ENCODE measurements at regions not wholly inside any gene's neighbourhood (a gene's known extent, or its start where the extent isn't known, plus 50 kb on each side); places are given as distances from the start of the nearest gene placed in this dataset.
"Not testable (repeated sequence)": the region's sequence is repeated elsewhere in the genome, so short reads cannot be mapped to it uniquely, and the experiment has no call there.

DNA sequence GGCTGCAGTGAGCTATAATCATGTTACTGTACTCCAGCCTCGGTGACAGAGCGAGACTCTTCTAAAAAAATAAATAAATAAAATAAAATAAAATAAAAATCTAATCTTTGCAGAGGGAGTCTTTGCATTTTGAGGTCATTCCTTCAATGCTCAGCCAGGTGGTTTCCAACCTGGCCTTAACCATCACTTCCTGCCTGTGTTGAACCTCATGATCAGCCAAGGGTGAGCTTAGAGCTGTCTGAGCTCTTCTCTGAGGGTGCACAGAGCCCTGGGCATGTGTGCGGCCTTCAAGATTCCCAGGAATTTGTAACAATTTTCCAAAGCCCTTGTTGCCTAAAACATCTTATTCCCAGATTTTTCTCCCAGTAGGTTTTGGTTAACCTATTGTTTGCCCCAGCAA lies 94.3 kb downstream of the KCNJ12 start:
- DNase-seq (ENCODE audit: low read depth) = not testable (repeated sequence)

DNA sequence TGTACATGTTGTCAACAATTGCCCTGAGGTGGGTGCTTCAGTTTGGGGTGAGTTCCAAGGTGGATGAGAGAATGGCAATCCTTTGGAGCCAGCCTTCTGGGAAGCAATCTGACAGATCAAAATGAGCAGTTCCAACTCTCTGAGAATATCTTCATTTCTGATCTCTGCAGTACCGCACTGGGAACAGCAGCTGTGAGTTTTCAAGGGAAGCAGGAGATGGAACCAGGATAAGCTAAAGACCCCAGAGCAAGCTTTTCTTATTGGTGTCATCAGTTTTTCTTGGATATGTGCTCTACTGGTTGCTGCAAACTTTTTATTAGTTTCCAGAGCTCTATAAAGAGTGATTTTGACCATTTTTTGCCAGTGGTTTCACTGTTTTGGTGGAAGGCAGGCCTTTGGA lies 94.7 kb downstream of the KCNJ12 start:
- no peak for DNase-seq (ENCODE audit: low read depth)

DNA sequence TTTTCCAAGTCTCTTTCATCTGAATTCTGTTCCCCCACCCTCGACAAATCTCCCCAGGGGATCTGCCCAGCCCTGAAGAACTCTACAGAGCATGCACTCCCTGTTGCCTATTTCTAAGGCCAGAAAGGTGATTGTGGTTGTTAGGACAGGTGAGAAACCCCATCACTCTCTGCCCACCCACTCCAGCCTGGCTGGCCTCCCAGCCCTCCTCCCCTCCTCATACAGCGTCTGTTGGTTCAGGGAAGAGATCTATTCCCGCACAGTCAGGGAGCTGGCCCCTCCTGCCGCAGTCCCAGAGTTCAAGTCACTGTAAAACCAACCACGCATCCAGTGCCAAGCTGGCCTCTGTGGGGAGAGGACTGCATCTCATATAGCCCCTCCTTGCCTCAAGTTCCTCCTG lies 98.7 kb downstream of the KCNJ12 start:
- no peak for DNase-seq (ENCODE audit: low read depth)

DNA sequence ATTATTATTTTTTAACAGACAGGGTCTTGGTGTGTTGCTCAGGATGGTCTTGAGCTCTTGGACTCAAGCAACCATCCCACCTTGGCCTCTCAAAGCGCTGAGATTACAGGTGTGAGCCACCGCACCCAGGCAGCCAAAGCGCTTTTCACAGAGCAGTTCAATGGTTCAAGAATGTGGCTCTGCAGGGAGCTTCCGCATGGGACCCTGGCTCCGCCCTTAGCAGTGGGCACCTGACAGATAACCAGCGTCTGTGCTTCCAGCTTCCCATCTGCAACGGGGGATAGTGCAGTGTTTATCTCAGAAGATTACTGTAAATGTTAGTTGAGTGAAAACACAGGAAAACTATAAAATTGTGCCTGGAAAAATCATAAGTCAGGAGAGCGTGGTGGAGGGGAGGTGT lies 99.4 kb downstream of the KCNJ12 start:
- DNase-seq (ENCODE audit: low read depth) = no peak

DNA sequence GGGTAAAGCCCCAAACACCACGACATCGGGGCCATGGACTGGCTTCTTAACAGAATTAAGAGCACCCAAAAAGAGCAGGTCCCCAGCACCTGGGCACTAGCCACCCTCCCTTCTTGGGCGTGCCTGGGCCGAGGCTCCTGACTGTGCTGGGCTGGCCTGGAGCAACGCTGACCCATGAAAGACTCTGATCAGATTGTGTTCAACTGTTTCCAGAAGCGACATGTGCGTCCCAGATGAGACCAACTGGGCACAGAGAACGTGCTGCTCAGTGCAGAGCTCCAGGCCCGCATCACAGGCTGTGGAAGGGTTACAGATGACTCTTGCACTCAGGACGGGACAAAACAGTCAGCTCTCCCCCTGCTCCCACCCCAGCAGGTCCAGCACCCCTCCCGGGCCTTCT lies 100.7 kb downstream of the KCNJ12 start:
- DNase-seq (ENCODE audit: low read depth) = no peak

DNA sequence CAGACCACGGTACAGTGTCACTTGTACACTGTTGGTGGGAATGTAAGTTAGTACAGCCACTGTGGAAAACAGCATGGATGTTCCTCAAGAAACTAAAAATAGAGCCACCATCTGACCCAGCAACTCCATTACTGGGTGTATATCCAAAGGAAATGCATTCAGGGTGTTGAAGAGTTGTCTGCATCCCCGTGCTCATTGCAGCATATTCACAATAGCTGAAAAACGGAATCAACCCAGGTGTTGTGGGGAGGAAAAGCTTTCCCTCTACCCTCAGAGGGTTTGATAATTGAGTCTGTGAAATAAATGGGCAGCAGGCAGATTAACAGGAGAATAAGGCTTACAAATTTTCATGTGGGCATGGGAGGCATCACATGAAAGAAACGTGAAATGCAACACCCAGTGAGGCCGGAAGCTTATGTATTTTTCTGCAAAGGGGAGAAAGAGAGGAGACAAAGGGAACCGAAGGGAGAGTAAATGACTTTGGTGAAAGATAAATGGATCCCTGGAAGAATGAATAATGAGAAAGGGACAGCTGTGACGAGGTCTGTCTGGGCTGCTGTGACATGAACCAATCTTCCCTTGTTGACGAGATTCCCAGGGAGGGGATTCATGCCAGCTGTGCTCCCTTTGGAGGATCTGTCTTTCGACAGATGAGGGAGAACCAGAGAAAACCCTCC lies 106.2 kb downstream of the KCNJ12 start:
- DNase-seq (ENCODE audit: low read depth) = no peak

DNA sequence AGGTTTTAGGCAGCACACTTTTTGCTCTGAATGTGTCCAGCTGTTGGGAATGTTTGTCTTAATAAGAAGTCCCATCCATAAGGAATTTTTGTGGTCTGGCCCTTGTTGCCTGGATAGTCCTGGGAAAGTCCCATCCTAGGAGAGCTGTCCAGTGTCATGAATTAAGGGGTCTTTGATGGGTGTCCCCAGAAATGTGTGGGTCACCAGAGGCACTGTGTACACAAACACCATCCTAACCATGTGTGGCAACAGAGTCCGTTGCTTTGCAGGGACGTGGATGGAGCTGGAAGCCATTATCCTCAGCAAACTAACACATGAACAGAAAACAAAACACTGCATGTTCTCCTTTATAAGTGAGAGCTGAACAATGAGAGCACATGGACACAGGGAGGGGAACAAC lies 111.9 kb downstream of the KCNJ12 start:
- not testable (repeated sequence) for DNase-seq (ENCODE audit: low read depth)

DNA sequence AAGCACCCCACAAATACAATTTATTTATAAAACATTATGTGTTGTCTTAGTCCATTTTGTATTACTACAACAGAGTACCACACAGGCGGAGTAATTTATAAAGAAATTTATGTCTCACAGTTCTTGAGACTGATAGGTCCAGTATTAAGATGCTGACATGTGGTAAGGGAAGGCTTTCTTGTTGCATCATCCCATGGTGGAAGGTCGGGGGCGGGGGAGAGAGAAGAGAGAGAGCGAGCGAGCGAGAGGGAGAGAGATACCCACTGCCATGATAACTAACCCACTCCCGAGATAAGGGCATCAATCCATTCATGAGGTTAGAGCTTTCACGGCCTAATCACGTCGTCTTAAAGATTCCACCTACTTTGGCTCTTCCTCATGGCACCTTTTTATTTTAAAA lies 117.8 kb downstream of the KCNJ12 start:
- no peak for DNase-seq (ENCODE audit: low read depth)

DNA sequence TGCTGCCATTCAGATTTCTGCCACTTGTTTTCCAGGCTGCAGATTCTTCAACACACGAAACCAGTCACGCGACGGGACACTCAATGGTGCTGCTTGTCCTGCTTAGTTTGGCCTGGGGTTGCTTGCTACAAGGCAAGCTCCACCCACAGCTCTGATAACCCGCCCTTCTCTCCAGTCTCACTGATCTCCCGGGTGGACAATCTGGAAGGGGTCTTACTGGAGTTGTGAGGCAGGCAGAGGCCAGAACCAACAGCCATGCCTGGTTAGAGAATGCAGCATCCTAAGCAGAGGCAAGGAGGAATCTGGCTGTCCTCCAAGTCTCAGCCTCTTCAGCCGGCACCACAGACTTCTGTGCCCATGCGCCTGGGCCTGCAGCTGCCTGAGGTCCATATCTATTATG lies 119.1 kb downstream of the KCNJ12 start:
- no peak for DNase-seq (ENCODE audit: low read depth)

DNA sequence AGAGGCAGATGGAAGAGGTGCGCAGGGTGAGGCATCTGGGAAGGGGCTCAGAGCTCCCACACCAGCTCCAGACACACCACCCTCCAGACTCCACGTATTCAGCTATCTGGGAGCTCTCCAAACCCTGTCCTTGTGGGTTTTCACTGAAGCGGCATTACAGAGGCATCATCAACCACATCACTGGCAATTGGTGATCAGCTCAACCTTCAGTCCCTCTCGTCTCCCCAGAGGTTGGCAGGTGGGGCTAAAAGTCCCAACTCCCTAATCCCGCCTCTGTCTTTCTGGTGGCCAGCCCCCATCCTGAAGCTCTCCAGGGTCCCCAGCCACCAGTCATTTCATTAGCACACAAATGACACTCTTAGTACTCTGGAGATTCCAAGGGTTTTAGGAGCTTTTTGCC lies 123.9 kb downstream of the KCNJ12 start:
- DNase-seq (ENCODE audit: low read depth) = no peak

DNA sequence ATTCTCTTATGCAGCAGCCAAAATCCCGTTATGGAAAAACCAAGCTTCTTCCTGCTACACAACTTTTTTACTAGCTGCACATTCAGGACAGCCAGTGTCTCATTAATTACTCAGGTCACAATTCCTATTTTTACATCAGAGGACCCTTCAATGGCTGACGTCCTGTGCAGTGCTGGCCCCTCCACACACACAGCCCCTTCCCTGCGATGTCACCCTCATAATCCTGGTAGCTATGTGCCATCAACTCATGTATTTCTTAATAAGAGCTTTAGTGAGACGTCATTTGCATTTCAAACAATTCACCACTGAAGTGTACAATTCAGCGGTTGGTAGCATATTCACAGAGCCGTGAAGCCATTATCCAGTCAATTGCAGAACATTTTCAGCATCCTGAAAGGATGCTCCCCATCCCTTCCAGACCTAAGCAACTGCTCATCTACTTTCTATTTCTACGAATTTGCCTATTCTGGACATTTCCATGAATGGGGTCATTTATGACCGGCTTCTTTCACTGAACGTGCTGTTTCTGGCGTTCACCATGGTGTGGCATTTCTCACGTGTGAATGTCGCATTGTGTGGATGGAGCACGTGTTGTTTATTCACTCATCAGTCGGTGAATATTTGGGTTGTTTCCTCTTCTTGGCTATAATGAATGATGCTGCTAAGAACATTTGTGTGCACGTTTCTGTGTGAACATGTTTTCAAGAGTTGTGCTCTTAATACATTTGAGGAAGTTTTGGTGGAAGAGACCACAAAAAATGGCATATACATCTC lies 126.0 kb downstream of the KCNJ12 start:
- DNase-seq (ENCODE audit: low read depth) = not testable (repeated sequence)

DNA sequence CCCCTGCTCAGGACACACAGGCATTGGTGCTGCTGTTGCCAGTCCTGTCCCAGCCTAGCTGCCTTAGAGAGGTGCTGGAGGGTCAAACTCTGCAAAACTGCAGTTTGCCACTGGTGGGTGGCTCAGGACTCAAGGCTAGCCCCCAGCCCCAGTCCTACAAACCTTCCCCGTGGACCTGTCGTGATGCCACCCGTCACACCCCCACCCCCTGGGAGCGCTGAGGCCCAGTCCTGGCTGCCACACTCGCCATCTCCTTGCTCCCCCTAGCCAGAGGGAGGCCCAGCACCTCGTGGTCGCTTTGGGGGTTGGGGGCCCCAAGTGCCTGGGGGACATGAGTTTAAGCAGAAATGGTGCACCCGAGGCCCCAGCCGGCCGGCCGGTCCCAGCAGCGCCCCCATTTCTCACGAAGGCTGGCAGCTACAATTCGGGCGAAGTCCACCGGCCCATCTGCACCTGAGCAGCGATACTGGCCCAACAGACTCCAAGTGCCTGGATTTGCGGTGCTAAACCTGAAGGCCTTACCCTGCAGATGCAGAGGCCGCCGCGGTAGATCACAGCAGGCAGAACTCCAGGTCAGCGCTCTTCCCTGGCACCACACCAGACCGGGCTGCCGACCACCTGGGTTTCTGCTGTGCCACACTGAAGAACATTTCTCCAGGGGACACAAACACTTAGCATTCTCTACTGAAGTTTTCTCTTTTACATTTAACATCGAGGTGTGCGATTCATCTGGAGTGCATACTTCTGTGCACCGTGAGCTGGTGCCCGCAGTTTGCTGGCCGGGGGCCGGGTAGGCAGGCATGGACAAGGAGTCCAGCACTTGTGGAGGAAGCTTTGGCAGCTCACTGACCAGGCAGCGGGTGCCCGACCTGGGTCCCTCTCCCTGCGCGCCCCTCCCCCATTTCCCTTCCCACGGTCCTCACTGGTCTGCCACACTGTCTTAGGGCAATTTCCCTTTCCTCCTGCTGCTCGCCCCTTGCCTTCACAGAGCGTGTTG lies 130.0 kb downstream of the KCNJ12 start:
- DNase-seq (ENCODE audit: low read depth) = no peak

DNA sequence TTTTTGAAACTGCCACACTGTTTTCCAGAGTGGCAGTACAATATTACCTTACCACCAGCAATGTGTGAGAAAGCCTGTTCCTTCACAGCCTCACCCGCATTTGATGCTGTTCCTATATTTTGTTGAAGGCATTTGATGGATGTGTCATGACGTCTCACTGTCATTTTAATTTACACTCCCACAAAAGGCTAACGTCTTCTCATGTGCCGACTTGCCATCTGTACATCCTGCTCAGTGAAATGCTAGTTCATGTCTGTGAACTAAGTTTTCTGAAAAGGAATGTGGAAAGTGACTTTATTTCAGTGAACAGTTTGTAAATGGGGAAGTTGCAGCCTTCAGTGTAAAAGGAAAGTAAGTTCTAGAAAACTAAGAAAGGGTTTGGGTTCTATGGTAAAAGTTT lies 131.6 kb downstream of the KCNJ12 start:
- not testable (repeated sequence) for DNase-seq (ENCODE audit: low read depth)

DNA sequence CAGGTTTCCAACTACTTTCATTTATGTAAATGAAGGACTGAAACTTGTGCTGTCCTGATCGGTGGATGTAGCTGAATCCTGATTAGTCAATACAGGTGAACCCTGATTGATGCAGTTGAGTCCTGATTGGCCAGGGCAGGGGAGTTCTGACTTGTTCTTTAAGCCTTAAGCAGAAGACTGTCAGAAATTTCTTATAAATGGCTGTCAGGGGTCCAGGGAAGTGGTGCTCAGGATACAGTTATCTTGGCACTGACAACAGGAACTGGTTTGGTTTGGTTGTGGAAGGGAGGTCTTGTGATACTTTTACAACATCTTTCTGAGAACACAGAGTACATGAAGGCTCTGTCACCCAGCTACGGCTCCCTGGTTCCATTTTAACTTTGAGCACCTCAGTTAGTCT lies 132.1 kb downstream of the KCNJ12 start:
- DNase-seq (ENCODE audit: low read depth) = no peak

DNA sequence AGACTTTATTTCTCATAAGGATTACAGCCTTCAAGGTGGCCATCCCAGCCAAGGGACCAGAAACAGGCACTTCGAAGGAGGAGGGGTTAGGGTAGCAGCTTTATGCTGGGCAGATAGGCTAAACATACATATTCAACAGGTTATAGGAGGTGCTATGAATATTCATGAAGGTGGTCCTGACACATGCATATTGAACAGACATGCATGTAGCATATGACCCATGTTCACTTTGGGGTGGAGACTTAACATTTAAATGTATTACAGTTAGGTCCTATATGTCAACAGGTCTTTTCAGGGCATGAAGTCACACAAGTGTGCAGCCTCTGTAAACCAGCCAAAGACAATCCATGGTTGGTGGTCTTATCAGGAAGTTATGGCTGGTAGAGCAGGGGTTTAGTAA lies 133.2 kb downstream of the KCNJ12 start:
- DNase-seq (ENCODE audit: low read depth) = not testable (repeated sequence)

DNA sequence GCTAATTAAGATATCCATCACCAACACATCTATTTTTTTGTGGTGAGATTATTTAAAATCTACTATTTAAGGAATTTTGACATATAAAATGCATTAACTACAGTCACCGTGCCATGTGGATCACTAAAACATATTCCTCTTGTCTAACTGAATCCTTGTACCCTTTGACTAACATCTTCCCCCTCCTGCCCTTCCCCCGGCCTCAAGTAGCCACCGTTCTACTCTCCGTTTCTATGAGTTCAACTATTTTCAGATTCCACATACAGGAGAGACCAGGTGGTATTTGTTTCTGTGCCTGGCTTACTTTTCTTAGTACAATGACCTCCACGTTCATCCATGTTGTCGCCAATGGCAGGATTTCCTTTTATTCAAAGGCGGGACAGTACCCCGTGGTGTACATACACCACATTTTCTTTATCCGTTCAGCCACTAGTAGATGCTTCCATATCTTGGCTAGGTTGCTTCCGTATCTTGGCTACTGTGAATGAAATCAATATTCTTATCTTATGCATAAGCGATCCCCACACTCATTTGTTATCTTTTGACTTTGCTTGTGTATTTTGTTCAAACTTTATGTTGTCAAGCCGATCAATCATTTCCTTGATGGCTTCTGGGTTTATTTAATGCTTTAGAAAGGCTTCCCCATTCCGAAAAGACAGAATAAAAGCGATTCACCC lies 134.7 kb downstream of the KCNJ12 start:
- DNase-seq (ENCODE audit: low read depth) = no peak

DNA sequence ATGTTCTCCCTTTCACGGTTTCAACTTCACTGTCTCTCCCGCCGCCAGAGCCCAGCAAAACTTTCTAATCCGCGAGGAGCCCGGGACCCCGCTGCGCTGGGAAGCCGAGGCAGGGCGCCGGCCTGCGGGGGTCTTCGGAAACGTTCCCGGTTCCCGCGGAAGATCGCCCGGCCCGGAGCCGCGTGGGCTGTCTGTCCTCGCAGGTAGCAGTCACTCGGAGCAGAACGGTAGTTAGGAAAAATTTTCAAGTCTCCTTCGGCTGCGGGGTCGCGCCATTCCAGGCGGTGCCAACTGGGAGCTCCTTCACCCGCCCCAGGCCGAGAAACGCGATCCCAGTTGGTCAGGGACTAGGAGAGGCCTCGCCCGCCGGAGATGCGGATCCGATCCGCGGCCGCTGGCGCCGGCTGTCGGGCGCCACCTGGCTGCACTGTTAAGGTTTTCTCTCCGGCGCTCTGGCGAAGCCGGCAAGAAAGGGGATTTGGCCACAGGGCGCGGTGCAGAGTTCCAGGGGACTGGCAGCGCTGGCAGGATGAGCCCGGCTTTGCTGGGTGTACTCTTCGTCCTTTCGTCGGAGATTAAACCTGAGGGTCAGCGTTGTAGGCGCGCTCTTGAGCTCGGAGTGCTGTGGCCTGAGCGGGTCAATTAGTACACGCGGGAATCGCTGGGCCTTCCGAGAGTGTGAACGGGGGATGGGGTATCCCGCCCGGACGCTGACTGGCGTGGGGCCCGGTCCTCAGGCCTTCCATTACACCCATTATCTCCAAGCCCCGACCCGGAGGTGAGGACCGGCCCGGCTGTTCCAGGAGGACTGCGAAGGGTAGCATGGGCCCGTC lies 135.4 kb downstream of the KCNJ12 start:
- peak; percentile 79 for DNase-seq (ENCODE audit: low read depth)

DNA sequence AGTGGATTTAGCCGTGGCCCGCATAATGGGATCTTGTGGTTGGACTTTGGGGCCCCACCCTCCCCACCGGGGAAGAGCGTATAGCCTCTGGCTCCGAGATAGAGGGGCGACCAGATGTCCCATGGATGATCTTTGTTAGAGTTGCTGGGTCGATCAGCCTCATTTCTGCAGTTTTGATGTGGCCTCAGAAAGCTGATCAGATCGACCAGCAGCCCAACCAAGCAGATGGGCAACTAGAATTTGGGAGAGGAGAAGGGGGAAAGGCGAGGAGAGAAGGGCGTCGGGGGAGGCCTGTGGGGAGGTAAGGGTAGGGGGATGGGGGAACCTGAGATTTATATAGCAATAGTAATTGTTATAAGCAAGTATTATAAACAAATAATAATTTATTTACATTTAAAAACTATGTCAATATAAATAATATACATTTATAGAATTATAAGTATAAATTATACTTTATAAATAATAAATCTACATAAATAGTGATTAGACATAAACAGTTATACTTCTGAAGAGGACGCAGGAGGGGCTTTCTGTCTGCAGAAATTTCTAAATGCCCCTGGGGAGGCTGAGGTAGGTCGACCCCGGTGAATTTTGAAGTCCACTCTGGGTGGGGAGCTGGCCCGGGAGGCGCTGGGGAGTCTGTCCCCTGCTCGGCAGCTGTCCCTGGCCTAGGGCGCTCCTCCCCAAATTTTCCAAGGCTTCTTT lies 136.3 kb downstream of the KCNJ12 start:
- DNase-seq (ENCODE audit: low read depth) = no peak

DNA sequence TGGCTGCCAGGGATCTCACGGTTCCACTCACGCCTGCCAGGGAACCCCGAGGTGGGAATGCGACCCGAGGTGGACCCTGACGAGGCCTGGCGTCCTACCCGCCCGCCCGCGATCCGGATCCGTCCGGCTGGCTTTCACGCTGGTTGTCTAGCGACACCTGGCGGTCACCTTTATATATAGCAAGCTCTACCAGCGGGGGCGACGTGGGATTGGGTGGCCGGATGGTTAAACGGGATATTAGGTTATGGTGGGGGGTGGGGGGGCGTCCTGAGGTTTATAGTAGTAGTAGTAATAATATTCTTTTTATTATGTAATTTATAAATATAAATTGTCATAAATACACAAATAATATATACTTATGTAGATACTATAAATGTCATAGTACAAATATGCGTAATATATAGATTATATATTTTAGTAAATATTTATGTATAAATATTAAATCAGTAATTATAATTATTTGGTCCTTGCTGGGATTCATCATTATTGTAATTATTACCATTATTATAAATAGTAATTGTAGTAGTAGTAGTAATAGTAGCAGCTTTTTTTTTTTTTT lies 136.9 kb downstream of the KCNJ12 start:
- peak; percentile 63 for DNase-seq (ENCODE audit: low read depth)

DNA sequence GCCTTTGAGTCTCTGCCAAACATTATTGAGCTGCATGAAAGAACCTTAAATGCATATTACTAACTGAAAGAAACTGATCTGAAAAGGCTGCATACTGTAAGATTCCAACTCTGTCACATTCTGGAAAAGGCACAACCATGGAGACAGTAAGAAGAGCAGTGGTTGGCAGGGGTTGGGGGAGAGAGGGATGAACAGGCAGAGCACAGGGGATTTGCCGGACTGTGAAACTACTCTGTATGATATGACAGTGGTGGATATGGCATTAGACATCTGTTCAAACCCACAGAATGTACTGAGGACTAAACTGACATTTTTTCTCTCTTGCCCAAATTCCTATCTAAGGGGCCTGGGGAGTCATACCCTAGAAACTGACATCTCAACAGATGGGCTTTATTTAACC lies 138.4 kb downstream of the KCNJ12 start:
- DNase-seq (ENCODE audit: low read depth) = peak; percentile 54
